Stimulated activated CD8-positive, alpha-beta memory T cell treated with anti-CD3 and anti-CD28 coated beads, Interleukin-7, amount 100 ng/mL, for 4 hours (primary cell): ENCODE measurements at regions not wholly inside any gene's neighbourhood (a gene's known extent, or its start where the extent isn't known, plus 50 kb on each side); places are given as distances from the start of the nearest gene placed in this dataset.

ENCODE experiments used
- DNase-seq, 2 donors: peaks; one replicate each; pipeline ENCODE4 v3.0.0-alpha.2; 2020; ENCODE audit warnings: low read depth in 2 of 2

DNA sequence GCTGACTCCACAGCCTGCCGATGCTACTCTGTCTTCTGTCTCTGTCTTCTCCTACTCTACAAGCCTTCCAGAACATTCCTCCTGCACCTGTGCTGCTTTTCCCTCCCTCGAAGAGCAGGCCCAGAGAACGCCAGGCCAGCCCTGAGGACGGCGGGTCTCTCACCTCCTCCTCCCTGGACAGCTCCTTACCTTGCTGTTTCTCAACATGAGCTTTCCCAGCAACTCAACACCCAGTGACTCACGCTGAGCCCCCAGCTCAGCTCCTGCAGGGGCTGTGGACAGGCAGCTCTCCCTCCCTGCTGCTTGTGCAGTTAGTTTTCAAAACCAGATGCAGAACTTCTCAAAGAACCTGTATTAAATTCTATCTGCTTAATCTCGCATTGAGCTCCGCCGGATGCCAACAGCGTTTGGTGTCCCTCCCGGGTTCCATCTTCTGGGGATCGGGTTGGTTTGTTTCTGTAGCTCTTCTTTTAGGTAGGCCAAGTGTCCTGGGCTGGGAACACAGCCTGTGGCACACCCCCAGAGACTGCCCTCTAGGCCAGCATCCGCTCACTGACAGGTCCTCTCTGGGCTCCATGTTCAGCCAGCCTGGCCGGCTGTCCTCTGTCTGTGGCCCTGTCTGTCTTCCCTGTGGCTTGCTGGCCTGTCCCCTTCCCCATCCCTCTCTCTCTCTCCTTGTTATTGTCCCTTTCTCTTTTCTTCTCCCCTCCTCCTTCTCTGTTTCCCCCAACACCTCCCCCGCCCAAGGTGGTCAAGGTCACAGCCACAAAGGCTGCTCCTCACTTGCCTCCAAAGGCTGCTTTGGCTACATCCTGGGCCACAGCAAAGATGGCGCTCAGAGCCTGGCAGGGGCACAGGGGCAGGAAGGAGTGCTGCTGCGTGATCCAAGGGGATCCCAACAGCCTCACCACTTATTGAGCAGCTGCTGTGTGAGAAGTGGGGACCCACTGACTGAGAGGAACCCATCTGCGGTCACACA, 391.0 kb downstream of the MATN1 start:
- no peak for DNase-seq

DNA sequence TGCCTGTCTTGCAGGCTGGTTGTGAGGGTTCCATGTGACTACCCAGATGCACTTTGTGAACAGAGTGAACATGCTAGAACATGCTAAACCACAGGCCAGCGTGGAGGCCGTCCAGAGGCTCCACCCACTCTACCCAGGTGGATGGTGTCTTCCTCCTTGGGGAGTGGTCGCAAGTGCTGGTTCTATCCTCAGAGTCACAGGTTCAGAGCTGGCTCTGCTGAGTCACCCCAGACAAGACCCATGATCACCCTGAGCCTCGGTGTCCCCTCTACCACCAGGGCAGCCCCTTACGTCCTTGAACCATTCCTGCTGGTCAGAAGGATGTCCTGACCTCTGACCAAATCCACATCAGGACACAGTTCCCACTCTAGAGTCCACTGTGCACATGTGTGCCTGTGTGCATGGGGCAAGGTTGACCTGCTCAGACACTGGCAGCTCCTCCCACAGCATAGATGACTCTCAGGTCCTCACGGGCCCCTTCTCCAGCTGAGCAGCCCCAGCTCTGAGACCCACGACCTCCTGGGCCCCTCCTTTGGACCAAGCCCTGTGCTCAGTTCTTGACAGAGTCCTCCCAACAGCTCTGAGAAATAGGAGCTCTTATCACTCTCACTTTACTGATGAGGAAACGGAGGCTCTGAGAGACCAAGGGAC, 391.8 kb downstream of the MATN1 start:
- DNase-seq, result no peak

GRCh38 chr1:30330644-30331043, 392.7 kb downstream of the MATN1 start:
- DNase-seq, result no peak

DNA sequence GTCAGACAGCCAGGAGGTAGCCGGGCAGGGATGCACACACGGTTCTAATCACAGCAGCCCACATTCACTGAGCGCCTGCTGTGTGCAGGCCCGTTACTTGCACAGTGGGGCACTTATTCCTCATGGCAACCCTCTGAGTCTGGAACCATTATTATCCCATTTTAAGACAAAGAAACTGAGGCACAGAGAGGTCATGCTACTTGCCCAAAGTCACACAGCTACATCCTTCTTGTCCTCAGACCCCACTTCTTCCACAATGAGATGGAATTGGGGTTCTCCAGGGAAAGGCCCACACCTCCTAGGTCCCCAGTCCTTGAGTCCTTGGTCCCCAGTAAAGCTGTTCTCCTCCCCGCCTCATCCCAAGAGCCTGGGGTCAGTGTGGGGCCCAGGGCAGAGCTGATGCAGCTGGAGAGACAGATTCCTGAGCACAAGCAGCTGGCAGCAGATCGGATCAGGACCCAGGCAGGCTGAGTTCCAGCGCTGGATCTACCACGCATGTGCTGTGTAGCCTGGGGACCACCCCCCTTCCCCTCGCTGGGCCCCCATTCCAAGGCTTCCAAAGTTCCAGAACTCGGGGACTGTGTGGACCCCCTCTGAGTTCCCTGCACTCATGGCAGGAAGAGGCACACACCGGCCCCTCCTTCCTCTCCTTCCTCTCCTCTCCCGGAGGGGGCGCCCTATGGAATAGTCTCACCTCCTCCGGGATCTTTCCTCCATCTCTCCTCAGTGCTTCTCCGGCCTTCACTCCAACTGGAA, 393.4 kb downstream of the MATN1 start:
- no peak for DNase-seq

DNA sequence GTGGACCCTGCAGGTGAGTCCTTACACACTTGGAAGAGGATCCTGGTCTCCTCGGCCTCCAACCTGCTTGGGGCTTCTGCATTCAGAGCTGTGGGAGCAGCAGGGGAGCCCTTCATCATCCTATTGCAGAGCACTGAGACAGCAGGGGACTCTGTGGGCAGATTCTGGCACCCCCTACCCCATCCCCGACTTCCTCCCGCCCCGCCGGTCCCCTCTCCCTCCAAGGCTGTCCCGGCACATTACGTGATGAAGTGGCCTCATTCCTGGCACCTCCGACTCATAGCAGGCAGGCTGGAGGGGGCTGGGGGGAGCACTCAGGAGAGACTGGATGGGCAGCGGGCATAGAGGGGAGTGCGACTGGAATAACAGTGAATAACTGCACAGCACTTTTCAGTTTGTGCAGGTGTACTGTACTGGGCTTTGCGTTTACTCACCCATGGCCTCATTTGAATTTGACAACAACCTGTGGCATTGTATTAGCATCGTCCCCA, 394.1 kb downstream of the MATN1 start:
- no peak for DNase-seq

- DNase-seq, result no peak
These were observed 394.8 kb downstream of the MATN1 start for GRCh38 chr1:30328401-30329262.

DNA sequence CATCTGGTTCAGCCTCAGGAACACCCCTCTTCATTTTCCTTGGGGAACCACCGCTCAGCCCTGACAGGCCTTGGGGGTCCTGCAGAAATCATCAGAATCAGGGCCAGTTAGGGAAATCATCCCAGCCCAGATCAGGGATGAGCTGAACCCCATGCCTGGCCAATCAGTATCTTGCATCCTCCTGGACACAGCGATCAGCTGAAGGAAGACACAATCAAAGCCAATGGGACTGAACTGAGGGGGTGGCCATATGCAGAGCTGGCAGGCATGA, 395.4 kb downstream of the MATN1 start:
- DNase-seq, result no peak

DNA sequence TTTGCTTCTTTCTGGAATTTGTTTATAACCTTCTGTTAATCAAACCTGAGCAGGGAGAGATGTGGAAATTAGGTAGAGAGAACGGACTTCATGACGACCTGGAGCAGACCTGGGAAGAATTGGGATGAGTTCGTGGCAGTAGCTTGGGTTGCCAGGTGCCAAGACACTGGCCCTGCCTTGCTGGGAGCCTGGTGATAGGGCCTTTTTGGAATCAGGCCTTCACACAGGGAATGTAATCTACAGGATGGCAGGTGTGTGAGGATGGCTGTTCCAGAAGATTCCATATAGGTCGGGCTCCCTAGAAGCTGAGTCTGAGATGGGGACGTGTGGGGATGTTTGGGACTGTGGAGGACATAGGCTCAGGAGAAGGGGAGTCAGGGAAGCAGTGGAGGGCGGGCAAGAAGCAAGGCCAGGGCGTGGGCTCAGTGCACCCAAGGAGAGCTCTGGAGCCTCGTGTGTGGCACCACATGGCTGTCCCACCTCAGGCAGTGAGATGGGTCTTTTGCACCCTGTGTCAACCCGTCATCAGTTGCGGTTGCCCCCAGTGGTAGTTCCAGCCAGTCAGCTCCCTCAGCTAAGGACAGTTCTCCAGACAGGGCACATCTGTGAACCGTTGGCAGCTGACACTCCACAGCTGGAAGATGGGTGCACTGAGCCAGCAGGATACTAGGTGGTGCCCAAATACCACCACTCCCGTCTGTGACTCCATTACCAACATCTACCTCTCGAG, 395.9 kb downstream of the MATN1 start:
- no peak for DNase-seq

DNA sequence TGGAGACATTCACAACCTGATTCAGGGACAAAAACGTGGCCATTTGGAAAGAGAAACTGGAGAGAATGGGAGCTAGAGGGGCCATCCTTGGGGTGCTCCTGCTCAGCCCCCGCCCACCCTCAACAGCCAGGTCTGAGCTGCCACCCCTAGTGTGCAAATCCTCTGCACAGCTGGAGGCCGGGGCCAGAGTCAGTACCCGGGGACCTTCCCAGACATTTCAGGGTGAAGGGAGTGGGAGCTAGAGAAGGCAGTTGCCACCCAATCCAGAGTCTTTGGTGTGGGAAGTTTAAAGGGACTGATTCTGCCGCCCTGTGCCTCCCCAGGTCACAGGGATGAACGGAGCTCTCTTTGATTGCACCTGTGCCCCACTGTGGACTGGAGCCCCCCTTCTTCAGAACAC, 397.4 kb downstream of the MATN1 start:
- no peak for DNase-seq

DNA sequence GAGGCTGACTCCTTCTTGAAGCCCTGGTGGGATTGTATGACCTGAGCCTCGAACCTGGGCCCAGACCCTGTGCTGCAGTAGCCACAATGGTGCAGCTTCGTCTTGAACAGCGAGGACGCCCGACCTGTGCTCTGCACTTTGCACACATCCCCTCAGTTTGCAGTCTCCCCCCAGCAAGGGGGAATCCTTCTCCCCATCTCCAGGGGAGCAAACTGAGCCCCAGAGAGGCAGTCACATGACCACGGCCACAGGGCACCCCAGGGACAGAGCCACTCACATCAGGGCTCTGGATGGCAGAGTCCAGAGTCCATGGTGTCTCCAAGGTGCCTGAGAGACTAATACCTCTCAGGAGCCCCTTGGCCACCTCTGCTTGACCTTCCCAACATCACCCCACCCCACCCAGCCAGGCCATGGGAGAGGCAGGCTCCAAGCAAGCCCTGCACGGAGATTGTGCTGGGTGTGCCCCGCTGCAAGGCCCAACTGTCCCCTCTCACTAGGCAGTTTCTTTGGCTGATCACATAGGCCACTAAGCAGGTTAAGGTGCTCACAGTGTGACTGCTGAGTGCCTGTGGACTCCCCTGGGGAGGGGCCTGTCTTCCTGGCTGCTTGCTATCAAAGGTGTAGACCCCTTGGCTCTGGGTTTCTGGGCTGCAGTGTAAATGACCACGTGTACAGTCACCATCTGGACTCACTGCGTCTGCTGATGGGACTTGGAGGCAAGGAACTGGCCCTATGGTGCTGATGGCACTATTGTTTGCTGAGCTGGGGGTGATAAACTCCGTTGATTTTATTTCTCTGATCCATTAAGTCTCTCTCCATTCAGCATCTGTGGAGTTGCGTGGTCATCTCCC, 398.1 kb downstream of the MATN1 start:
- DNase-seq, result no peak

DNA sequence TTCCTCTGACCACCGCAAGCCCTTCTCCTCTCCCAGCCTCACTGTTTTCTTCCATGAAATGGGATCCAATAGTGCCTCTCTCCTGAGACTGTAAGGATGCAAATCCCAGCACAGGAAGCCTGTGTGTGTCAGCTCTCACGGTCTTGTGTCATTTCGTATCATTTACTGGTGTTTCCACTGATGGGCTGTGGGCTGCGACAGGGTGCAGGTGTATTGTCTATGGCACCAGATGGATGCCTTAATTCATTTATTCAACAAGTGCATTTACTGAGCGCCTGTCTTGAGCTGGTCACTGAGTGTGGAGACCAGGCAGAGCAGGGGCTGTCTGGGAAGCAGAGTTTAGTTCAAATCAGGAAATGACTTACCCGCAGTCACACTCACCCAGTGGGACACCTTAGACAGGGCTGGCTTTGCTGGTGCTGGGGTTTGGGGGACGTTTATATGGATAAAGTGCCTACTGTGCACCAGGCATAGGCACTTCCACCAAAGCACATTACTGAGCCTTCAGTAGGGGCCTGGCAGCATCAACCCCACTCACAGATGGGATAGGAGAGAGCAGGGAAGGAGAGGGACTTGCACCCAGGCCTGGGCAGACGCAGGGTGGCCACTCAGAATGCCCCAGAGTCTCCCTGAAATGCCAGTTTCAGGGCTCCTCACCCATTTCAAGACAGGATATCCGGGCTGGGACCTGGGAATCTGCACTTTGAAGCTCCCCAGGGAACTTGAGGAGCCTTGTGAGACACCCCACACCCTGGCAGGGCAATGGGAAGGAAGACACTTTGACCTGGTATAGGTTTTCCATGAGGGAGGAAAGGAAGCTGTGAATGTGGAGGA, 398.9 kb downstream of the MATN1 start:
- DNase-seq, result no peak

- no peak for DNase-seq
These were observed 399.5 kb downstream of the MATN1 start for GRCh38 chr1:30323841-30324240.

DNA sequence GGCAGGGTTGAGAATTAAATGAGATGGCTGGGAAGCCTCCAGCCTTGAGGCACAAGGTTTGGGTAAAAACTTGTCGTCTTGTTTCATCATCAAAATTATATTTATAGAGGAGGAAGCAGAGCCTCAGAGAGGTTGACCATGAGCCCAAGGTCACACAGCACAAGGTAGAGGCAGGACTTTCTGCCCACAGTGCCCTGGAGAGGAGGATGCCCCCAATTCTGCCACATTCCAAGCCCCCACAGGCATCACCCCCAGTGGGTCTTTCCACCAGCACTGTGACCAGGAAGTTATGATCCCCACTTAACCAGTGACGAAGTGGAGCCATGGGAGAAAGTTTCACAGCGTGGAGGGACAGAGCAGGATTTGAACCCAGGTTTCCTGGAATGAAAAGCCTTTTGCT, 400.0 kb downstream of the MATN1 start:
- no peak for DNase-seq

DNA sequence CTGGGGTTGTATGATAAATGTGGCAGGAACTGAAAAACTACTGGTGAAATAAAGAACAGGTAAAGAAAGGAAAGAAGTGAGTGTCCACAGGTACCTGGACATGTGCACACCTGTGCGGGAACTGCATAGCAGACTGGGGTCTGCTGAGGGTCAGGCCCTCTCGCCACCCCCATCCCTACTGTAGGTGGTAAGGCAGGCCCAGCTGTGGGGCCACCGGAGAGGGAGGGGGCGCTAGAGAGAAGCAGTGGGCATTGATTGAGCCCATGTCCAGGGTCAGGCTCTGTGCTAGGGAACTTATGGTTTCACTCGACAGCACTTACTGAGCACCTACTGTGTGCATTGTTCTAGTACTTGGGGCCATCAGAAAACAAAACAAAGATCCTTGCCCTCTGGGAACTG, 400.5 kb downstream of the MATN1 start:
- DNase-seq, result no peak

- DNase-seq, result no peak
These were observed 401.2 kb downstream of the MATN1 start for GRCh38 chr1:30321996-30322858.

DNA sequence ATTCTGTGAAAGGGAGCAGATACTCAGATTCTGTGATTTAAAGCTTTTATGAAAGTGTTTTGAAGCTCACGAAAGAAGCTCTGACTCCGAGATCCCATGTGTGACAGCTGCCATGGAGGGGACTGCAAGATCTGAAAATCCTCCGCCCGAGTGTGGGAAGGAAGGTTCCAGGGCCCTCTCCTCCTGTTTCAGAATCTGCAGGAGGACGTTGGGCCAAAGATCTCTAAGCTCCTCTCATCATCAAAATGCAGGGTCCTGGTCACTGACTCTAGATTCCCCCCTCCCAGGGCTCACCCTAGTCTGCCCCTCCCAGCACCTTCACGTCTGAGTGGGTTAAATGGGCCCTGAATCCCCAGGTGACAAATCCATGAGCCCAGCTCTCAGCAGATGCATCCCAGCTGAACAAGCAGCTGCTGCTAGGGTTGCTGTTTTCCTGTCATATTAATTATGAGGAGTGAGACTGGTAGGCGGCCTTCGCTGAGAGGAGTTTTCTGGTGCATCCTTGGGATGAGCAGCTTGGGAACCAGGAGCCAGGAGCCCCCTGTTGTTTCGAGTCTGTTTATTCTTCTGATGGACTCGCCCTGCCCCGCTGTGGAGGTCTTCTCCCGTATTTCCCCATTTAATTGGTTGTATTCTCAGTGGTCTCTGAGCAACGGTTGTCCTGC, 402.0 kb downstream of the MATN1 start:
- no peak for DNase-seq

DNA sequence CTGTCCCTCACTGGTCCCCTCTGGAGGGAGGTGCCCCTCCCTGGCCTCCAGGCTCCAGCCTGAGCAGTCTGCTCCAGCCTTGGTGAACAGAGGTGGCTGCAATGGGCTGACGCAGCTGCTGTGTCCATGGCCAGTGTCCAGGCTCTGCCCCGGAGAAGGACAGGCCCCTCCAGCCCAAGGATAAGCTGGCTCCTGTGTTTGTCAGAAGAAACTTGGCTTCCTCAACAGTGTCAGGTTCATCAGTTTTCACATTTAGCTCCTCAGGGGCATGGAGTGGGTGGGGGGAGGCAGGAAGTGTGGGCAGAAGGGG, 402.8 kb downstream of the MATN1 start:
- DNase-seq, result no peak
